ENCODE measurements at regions not wholly inside any gene's neighbourhood (a gene's known extent, or its start where the extent isn't known, plus 50 kb on each side); places are given as distances from the start of the nearest gene placed in this dataset.
"Not testable (repeated sequence)": the region's sequence is repeated elsewhere in the genome, so short reads cannot be mapped to it uniquely, and the experiment has no call there.

- DNase-seq, result no peak
Measured at GRCh38 chr1:90291431-90292216, 296.7 kb downstream of the ZNF326 start.

- DNase-seq, result no peak
Measured at GRCh38 chr1:90282811-90283210, 287.9 kb downstream of the ZNF326 start.

GRCh38 chr1:90281886-90282285 is 287.0 kb downstream of the ZNF326 start:
- DNase-seq, result peak; percentile 11

- no peak for DNase-seq
Measured at GRCh38 chr1:90277270-90277669, 282.4 kb downstream of the ZNF326 start.

- DNase-seq, result no peak
Measured at GRCh38 chr1:90274376-90274775, 279.5 kb downstream of the ZNF326 start.

- DNase-seq, result no peak
Measured at GRCh38 chr1:90273241-90273774, 278.4 kb downstream of the ZNF326 start.

GRCh38 chr1:90262791-90263190 is 267.9 kb downstream of the ZNF326 start:
- no peak for DNase-seq

GRCh38 chr1:90262286-90262685 is 267.4 kb downstream of the ZNF326 start:
- no peak for DNase-seq

GRCh38 chr1:90246069-90246468 is 251.2 kb downstream of the ZNF326 start:
- no peak for DNase-seq

- no peak for DNase-seq
Measured at GRCh38 chr1:90236493-90236892, 241.6 kb downstream of the ZNF326 start.

GRCh38 chr1:90223401-90223800 is 228.5 kb downstream of the ZNF326 start:
- DNase-seq, result no peak

GRCh38 chr1:90220941-90221693 is 226.2 kb downstream of the ZNF326 start:
- no peak for DNase-seq

- no peak for DNase-seq
Measured at GRCh38 chr1:90220496-90220895, 225.6 kb downstream of the ZNF326 start.

GRCh38 chr1:90219166-90219871 is 224.4 kb downstream of the ZNF326 start:
- DNase-seq, result not testable (repeated sequence)

GRCh38 chr1:90210633-90211491 is 216.0 kb downstream of the ZNF326 start:
- no peak for DNase-seq

GRCh38 chr1:90208949-90209348 is 214.0 kb downstream of the ZNF326 start:
- no peak for DNase-seq

- no peak for DNase-seq
Measured at GRCh38 chr1:90206260-90206659, 211.3 kb downstream of the ZNF326 start.

- no peak for DNase-seq
Measured at GRCh38 chr1:90204780-90205179, 209.9 kb downstream of the ZNF326 start.

- DNase-seq, result no peak
Measured at GRCh38 chr1:90204023-90204590, 209.2 kb downstream of the ZNF326 start.

GRCh38 chr1:90201467-90202358 is 206.8 kb downstream of the ZNF326 start:
- no peak for DNase-seq
